GM18858 (cell line): ENCODE measurements at regions not wholly inside any gene's neighbourhood (a gene's known extent, or its start where the extent isn't known, plus 50 kb on each side); places are given as distances from the start of the nearest gene placed in this dataset.
"Not testable (repeated sequence)": the region's sequence is repeated elsewhere in the genome, so short reads cannot be mapped to it uniquely, and the experiment has no call there.

Source experiments
- ATAC-seq: cut with Tn5 transposase; IDR thresholded peaks from one replicate; pipeline ENCODE4 v1.9.1; 2021; ENCODE audit not compliant: unreplicated experiment

- no peak for ATAC-seq
These were observed 163.4 kb upstream of the IL12B start for GRCh38 chr5:159493696-159494095.

- no peak for ATAC-seq
These were observed 166.5 kb upstream of the IL12B start for GRCh38 chr5:159496773-159497172.

GRCh38 chr5:159497221-159497620, 166.9 kb upstream of the IL12B start:
- ATAC-seq: no peak

- ATAC-seq: no peak
These were observed 168.3 kb upstream of the IL12B start for GRCh38 chr5:159498630-159499029.

GRCh38 chr5:159502116-159502515, 171.8 kb upstream of the IL12B start:
- ATAC-seq: not testable (repeated sequence)

GRCh38 chr5:159503236-159503635, 172.9 kb upstream of the IL12B start:
- no peak for ATAC-seq

GRCh38 chr5:159504106-159504856, 174.0 kb upstream of the IL12B start:
- ATAC-seq: no peak

- ATAC-seq: no peak
These were observed 174.6 kb upstream of the IL12B start for GRCh38 chr5:159504857-159505304.

- no peak for ATAC-seq
These were observed 176.8 kb upstream of the IL12B start for GRCh38 chr5:159507055-159507454.

- no peak for ATAC-seq
These were observed 177.4 kb upstream of the IL12B start for GRCh38 chr5:159507661-159508060.

GRCh38 chr5:159508344-159508743, 178.1 kb upstream of the IL12B start:
- no peak for ATAC-seq

GRCh38 chr5:159509002-159509660, 178.8 kb upstream of the IL12B start:
- no peak for ATAC-seq

GRCh38 chr5:159510282-159510681, 180.0 kb upstream of the IL12B start:
- ATAC-seq: no peak

GRCh38 chr5:159511570-159511969, 181.3 kb upstream of the IL12B start:
- no peak for ATAC-seq

- ATAC-seq: no peak
These were observed 181.8 kb upstream of the IL12B start for GRCh38 chr5:159512064-159512463.

GRCh38 chr5:159514229-159514810, 184.0 kb upstream of the IL12B start:
- ATAC-seq: no peak

GRCh38 chr5:159515197-159515596, 184.9 kb upstream of the IL12B start:
- ATAC-seq: no peak

- peak; percentile 93 for ATAC-seq
These were observed 185.7 kb upstream of the IL12B start for GRCh38 chr5:159515909-159516415.

- no peak for ATAC-seq
These were observed 188.1 kb upstream of the IL12B start for GRCh38 chr5:159518371-159518770.

- ATAC-seq: no peak
These were observed 189.1 kb upstream of the IL12B start for GRCh38 chr5:159519365-159519764.

GRCh38 chr5:159522841-159523240, 192.6 kb upstream of the IL12B start:
- no peak for ATAC-seq

GRCh38 chr5:159524279-159524678, 194.0 kb upstream of the IL12B start:
- ATAC-seq: not testable (repeated sequence)
